ENCODE measurements at regions not wholly inside any gene's neighbourhood (a gene's known extent, or its start where the extent isn't known, plus 50 kb on each side); places are given as distances from the start of the nearest gene placed in this dataset.

DNA sequence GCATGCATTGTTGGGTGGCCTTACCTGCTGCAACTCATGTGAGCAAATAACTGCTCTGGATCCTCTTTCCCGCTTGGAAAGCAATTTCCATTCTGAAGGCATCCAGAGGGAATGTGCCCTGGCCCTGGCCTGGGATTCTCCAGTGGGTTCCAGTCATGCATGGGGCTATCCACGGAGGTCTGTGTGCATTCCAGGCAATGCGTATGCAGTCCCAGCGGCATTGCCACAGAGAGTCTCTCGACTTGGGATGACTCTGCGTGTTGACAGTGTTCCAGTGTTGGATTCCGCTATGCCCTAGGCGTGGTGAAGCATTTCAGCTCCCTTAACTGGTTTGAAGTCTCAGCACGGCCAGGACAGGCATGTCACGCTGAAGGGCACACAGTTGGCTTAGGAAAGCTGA lies 113.9 kb downstream of the SNRPN start:
- TF ChIP-seq, protein P1, sequence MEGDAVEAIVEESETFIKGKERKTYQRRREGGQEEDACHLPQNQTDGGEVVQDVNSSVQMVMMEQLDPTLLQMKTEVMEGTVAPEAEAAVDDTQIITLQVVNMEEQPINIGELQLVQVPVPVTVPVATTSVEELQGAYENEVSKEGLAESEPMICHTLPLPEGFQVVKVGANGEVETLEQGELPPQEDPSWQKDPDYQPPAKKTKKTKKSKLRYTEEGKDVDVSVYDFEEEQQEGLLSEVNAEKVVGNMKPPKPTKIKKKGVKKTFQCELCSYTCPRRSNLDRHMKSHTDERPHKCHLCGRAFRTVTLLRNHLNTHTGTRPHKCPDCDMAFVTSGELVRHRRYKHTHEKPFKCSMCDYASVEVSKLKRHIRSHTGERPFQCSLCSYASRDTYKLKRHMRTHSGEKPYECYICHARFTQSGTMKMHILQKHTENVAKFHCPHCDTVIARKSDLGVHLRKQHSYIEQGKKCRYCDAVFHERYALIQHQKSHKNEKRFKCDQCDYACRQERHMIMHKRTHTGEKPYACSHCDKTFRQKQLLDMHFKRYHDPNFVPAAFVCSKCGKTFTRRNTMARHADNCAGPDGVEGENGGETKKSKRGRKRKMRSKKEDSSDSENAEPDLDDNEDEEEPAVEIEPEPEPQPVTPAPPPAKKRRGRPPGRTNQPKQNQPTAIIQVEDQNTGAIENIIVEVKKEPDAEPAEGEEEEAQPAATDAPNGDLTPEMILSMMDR (IDR thresholded peaks at IDR 0.05 in 2 of 3, conservative IDR thresholded peaks at IDR 0.05 in 1 of 3; ENCODE audit: insufficient read depth in 2 of 3, low read depth in 1 of 3, low read length in 3 of 3) = no peak
- TF ChIP-seq PREB (CRISPR knock-in tag; IDR thresholded peaks at IDR 0.05) = no peak
